Kidney epithelial cell (primary cell): ENCODE measurements at regions not wholly inside any gene's neighbourhood (a gene's known extent, or its start where the extent isn't known, plus 50 kb on each side); places are given as distances from the start of the nearest gene placed in this dataset.

ENCODE experiments used
- DNase-seq: peaks from one replicate; pipeline ENCODE4 v3.0.0-alpha.2; 2010; ENCODE audit warnings: low read depth
- H3K27me3 ChIP-seq: 2 replicates; pipeline ENCODE4 v1.6.0; 2011; ENCODE audit warnings: low read length; ENCODE audit not compliant: control insufficient read depth, insufficient read depth
- H3K36me3 ChIP-seq: 2 replicates; pipeline ENCODE4 v1.5.1; 2011; ENCODE audit warnings: low read length; ENCODE audit not compliant: control insufficient read depth, insufficient read depth
- H3K4me3 ChIP-seq: 2 replicates; pipeline ENCODE4 v1.5.1; 2011; ENCODE audit warnings: low read depth, mild to moderate bottlenecking, control low read depth, low read length
- TF ChIP-seq, protein P1 (sequence below): IDR thresholded peaks from 2 replicates; pipeline ENCODE4 v1.5.1; 2011; ENCODE audit warnings: mild to moderate bottlenecking, moderate library complexity, low read length, control low read depth, inconsistent platforms; ENCODE audit not compliant: insufficient read depth, poor library complexity, severe bottlenecking

- Histone ChIP-seq H3K36me3 (no peaks in the 10 kb centered on the region), H3K4me3 (no peak overlapping the region), H3K27me3 (no peaks in the 10 kb centered on the region)
- TF ChIP-seq, protein P1, sequence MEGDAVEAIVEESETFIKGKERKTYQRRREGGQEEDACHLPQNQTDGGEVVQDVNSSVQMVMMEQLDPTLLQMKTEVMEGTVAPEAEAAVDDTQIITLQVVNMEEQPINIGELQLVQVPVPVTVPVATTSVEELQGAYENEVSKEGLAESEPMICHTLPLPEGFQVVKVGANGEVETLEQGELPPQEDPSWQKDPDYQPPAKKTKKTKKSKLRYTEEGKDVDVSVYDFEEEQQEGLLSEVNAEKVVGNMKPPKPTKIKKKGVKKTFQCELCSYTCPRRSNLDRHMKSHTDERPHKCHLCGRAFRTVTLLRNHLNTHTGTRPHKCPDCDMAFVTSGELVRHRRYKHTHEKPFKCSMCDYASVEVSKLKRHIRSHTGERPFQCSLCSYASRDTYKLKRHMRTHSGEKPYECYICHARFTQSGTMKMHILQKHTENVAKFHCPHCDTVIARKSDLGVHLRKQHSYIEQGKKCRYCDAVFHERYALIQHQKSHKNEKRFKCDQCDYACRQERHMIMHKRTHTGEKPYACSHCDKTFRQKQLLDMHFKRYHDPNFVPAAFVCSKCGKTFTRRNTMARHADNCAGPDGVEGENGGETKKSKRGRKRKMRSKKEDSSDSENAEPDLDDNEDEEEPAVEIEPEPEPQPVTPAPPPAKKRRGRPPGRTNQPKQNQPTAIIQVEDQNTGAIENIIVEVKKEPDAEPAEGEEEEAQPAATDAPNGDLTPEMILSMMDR = no peak
- DNase-seq = no peak
Observed at GRCh38 chr12:94889445-94890210, 113.9 kb downstream of the NDUFA12 start.

DNA sequence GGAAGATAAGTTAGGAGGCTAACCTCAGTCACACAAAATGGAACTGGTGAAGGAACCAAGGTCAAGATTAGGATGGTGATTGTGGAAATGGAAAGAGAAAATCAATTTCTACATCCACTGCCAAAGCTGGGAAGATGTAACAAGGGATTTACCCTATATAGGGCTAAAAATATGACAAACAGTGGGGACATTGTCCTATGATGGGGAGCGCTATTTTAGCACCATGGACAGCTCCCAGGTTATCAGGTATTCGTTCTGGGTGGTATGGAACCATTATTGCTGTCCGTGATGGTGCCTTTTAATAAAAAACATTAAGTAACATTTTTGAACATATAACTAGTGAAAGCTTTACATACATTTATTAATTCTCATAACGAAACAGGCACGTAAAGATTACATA, 124.0 kb downstream of the NDUFA12 start:
- DNase-seq = no peak
- Histone ChIP-seq H3K27me3 (peaks cover under 1% of the 10 kb centered on the region), H3K36me3 (no peaks in the 10 kb centered on the region), H3K4me3 (no peak overlapping the region)
- TF ChIP-seq, protein P1 = no peak

- H3K36me3 ChIP-seq = no peaks in the 10 kb centered on the region
- peak; percentile 43 for DNase-seq
- H3K27me3 ChIP-seq = peaks cover 29% of the 10 kb centered on the region
- no peak overlapping the region for H3K4me3 ChIP-seq
- TF ChIP-seq, protein P1 = peak; percentile 44
Observed at GRCh38 chr12:94875525-94875924, 128.0 kb downstream of the NDUFA12 start.

DNA sequence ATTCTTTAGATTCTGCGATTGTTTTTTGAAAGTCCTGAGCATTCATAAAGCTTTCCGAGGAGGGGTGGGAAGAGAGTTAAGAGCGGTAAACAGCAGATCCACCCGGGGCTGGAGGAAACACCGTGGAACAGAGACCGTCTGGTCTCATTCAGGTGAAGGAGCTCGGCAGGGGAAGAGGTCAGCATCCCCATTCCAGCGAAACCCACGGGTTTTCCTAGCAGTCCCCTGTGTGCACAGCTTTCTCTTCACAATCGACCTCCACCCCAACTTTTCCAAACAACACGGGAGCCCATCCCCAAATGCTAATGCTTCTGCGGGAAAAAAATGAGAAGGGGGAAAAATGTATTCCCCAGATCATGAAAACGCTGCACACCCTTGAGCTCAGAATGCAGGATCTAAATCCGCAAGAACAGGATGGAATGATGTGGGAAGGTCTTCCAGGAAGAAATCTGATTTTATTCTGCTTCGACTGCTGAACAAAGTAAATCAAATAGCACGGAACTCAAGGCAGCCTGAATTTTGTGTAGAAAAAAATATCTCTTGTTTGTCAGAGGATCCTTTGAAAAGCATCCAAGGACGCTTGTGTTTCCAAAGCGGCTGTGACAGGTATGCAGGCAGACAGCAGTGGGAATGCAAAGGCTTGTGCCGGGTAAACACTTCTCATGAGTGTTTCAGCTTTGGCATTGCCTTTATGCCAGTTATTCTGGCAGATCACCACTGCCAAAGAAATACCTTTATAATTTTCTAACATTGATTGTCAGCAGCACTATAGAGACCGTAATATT, 128.8 kb downstream of the NDUFA12 start:
- no peak for DNase-seq
- Histone ChIP-seq H3K36me3 (no peaks in the 10 kb centered on the region), H3K4me3 (no peak overlapping the region), H3K27me3 (peaks cover 29% of the 10 kb centered on the region)
- TF ChIP-seq, protein P1 = no peak

DNA sequence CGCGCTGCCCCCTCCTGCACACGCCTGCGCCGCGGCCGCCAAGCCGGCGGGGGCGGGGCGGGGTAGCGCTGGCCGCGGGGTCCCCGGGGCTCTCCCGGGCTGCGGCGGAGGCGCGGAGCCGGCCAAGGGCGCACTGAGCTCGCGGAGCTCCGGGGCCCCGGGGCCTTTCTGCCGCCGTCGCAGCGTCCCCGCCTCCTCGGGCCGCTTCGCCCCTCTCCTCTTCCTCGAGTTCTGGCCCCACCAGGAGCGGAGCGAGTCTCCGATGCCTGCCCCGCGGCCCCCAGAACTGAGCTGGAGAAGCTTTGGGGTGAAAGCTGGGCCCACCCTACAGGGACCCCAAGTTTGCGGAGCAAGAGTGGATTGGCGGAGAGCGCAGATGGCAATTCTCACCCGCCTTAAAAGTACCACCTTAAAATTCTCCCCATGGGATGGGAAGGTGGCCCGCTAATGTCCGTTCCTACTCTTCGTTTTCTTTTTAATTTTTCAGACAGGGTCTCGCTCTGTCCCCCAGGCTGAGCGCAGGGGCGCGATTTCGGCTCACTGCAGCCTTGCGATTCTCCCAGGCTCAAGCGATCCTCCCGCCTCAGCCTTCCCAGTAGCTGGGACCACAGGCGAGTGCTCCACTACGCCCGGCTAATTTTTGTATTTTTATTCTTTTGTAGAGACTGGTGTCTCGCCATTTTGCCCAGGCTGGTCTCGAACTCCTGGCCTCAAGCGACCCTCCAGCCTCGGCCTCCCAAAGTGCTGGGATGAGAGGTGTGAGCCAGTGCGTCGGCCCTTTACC, 129.6 kb downstream of the NDUFA12 start:
- Histone ChIP-seq H3K4me3 (peak overlapping the region; percentile 36), H3K27me3 (peaks cover 29% of the 10 kb centered on the region)

More for the DNA sequence above, 129.6 kb downstream of the NDUFA12 start:
- H3K36me3 ChIP-seq = no peaks in the 10 kb centered on the region
- TF ChIP-seq, protein P1 = no peak
- DNase-seq = no peak
